ENCODE measurements at regions not wholly inside any gene's neighbourhood (a gene's known extent, or its start where the extent isn't known, plus 50 kb on each side); places are given as distances from the start of the nearest gene placed in this dataset.

DNA sequence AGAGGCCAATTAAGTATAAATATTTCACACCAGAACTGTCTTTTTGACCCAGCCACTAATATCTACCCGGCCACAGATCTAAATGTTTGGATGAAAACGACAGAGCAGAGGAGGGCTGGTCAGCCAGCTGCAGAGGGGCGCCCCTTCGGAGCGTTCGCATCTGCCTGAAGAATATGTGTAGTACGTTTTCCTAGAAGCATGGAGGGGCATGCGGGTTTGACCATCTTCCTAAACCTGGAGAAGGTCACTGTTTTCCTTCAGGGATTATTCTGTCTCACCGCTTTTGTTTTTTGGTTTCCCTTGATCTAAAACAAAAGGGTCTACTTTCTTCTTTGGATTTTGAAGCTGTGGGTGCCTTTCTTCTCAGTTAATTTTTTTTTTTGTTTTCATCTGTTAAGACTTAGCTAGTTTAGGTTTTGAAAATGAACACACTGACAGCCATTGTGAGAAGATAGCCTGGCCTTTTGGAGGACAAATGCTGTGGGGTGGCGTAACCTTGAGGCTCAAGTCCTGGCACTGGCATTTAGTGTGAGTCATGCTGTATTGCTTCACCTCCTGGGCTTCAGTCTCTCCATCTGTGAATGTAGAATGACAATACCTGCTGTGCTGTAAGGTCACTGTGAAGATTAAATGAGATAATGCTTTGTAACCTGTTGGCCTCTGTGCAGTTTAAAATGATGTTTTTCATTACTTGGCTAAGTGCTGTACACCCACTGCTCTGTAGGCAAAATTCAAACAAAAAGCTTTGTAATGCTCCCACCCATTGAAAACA lies 74.1 kb upstream of the IRF2BP2 start (continued):
- TF ChIP-seq ZNF660 (tag by site-specific recombination; IDR thresholded peaks at IDR 0.05) (peak; percentile 94), ZNF2 (tag by site-specific recombination; IDR thresholded peaks at IDR 0.05) (0 out of 2 replicates have a peak, but pooled peaks have one; percentile 41), ZSCAN23 (tag by site-specific recombination; IDR thresholded peaks at IDR 0.05) (no peak), ZNF138 (tag by site-specific recombination; IDR thresholded peaks at IDR 0.05; ENCODE audit: borderline replicate concordance) (no peak), ZNF18 (tag by site-specific recombination; IDR thresholded peaks at IDR 0.05) (no peak), SP3 (tag by site-specific recombination; IDR thresholded peaks at IDR 0.05) (0 out of 2 replicates have a peak, but pooled peaks have one; percentile 16), ZNF624 (tag by site-specific recombination; IDR thresholded peaks at IDR 0.05) (no peak), MZF1 (tag by site-specific recombination; IDR thresholded peaks at IDR 0.05; ENCODE audit: borderline replicate concordance) (no peak), ZNF692 (tag by site-specific recombination; IDR thresholded peaks at IDR 0.05) (peak; percentile 42; the same call in 1 of the 2 replicates), ZNF777 (tag by site-specific recombination; IDR thresholded peaks at IDR 0.05; ENCODE audit: borderline replicate concordance) (no peak), ZNF175 (tag by site-specific recombination; IDR thresholded peaks at IDR 0.05) (no peak), ZNF501 (tag by site-specific recombination; IDR thresholded peaks at IDR 0.05) (no peak), ZFP37 (tag by site-specific recombination; IDR thresholded peaks at IDR 0.05) (peak; percentile 63; the same call in 1 of the 2 replicates), ZFP69B (tag by site-specific recombination; IDR thresholded peaks at IDR 0.05) (peak; percentile 73; the same call in 1 of the 2 replicates), ZNF473 (tag by site-specific recombination; IDR thresholded peaks at IDR 0.05) (no peak), GLI2 (tag by site-specific recombination; IDR thresholded peaks at IDR 0.05; ENCODE audit: borderline replicate concordance, low read depth) (no peak), ZNF645 (tag by site-specific recombination; IDR thresholded peaks at IDR 0.05) (no peak), ZNF146 (tag by site-specific recombination; IDR thresholded peaks at IDR 0.05) (no peak), ZNF513 (tag by site-specific recombination; IDR thresholded peaks at IDR 0.05) (no peak), ZNF707 (tag by site-specific recombination; IDR thresholded peaks at IDR 0.05) (no peak), ZNF24 (tag by site-specific recombination; IDR thresholded peaks at IDR 0.05) (peak; percentile 71), ZNF354C (tag by site-specific recombination; IDR thresholded peaks at IDR 0.05; ENCODE audit: borderline replicate concordance, low read depth) (no peak)
- TF ChIP-seq, protein P1, sequence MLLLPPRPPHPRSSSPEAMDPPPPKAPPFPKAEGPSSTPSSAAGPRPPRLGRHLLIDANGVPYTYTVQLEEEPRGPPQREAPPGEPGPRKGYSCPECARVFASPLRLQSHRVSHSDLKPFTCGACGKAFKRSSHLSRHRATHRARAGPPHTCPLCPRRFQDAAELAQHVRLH (tag by site-specific recombination; IDR thresholded peaks at IDR 0.05): no peak
- TF ChIP-seq, protein P2, sequence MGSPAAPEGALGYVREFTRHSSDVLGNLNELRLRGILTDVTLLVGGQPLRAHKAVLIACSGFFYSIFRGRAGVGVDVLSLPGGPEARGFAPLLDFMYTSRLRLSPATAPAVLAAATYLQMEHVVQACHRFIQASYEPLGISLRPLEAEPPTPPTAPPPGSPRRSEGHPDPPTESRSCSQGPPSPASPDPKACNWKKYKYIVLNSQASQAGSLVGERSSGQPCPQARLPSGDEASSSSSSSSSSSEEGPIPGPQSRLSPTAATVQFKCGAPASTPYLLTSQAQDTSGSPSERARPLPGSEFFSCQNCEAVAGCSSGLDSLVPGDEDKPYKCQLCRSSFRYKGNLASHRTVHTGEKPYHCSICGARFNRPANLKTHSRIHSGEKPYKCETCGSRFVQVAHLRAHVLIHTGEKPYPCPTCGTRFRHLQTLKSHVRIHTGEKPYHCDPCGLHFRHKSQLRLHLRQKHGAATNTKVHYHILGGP (tag by site-specific recombination; IDR thresholded peaks at IDR 0.05): no peak
- TF ChIP-seq, protein P3, sequence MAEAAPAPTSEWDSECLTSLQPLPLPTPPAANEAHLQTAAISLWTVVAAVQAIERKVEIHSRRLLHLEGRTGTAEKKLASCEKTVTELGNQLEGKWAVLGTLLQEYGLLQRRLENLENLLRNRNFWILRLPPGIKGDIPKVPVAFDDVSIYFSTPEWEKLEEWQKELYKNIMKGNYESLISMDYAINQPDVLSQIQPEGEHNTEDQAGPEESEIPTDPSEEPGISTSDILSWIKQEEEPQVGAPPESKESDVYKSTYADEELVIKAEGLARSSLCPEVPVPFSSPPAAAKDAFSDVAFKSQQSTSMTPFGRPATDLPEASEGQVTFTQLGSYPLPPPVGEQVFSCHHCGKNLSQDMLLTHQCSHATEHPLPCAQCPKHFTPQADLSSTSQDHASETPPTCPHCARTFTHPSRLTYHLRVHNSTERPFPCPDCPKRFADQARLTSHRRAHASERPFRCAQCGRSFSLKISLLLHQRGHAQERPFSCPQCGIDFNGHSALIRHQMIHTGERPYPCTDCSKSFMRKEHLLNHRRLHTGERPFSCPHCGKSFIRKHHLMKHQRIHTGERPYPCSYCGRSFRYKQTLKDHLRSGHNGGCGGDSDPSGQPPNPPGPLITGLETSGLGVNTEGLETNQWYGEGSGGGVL (tag by site-specific recombination; IDR thresholded peaks at IDR 0.05): peak; percentile 39; the same call in 1 of the 2 replicates
- TF ChIP-seq, protein P4, sequence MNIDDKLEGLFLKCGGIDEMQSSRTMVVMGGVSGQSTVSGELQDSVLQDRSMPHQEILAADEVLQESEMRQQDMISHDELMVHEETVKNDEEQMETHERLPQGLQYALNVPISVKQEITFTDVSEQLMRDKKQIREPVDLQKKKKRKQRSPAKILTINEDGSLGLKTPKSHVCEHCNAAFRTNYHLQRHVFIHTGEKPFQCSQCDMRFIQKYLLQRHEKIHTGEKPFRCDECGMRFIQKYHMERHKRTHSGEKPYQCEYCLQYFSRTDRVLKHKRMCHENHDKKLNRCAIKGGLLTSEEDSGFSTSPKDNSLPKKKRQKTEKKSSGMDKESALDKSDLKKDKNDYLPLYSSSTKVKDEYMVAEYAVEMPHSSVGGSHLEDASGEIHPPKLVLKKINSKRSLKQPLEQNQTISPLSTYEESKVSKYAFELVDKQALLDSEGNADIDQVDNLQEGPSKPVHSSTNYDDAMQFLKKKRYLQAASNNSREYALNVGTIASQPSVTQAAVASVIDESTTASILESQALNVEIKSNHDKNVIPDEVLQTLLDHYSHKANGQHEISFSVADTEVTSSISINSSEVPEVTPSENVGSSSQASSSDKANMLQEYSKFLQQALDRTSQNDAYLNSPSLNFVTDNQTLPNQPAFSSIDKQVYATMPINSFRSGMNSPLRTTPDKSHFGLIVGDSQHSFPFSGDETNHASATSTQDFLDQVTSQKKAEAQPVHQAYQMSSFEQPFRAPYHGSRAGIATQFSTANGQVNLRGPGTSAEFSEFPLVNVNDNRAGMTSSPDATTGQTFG (tag by site-specific recombination; IDR thresholded peaks at IDR 0.05; ENCODE audit: borderline replicate concordance): no peak

Measured in HEK293 (cell line).